WTC11 (cell line): ENCODE measurements at regions not wholly inside any gene's neighbourhood (a gene's known extent, or its start where the extent isn't known, plus 50 kb on each side); places are given as distances from the start of the nearest gene placed in this dataset.

Source experiments
- ATAC-seq: fragments of 200-7000 bp; cut with Tn5 transposase; 2 replicates; pipeline ENCODE4 v1.10.0; 2021; ENCODE audit warnings: mild to moderate bottlenecking, moderate library complexity
- CTCF ChIA-PET: fragments of 300-600 bp; sonication (Branson Sonifier 250); formaldehyde crosslinking; loops from one replicate; lab custom pipeline; 2021; ENCODE audit warnings: antibody characterized with exemption; lab: Charles Lee
- POLR2A ChIA-PET: fragments of 350-600 bp; sonication (Branson Sonifier 250); formaldehyde crosslinking; loops from one replicate; lab custom pipeline; 2021; ENCODE audit warnings: antibody characterized with exemption; lab: Charles Lee
- DNase-seq: peaks from one replicate; pipeline ENCODE4 v3.0.0; 2021; ENCODE audit warnings: low spot score
- H3K27ac Mint-ChIP-seq: 2 replicates; pipeline ENCODE4 v1.8.0; 2021; ENCODE audit warnings: mixed read lengths
- H3K27me3 Mint-ChIP-seq: 2 replicates; pipeline ENCODE4 v1.8.0; 2021; ENCODE audit warnings: low read depth, mild to moderate bottlenecking, moderate library complexity, mixed read lengths
- H3K36me3 Mint-ChIP-seq: 2 replicates; pipeline ENCODE4 v1.8.0; 2021; ENCODE audit warnings: mixed read lengths
- H3K4me1 Mint-ChIP-seq: 2 replicates; pipeline ENCODE4 v1.8.0; 2022; ENCODE audit warnings: mixed read lengths
- H3K4me3 Mint-ChIP-seq: 2 replicates; pipeline ENCODE4 v1.8.0; 2021; ENCODE audit warnings: mild to moderate bottlenecking, moderate library complexity, mixed read lengths
- H3K9me3 Mint-ChIP-seq: 2 replicates; pipeline ENCODE4 v1.8.0; 2021; ENCODE audit warnings: mixed read lengths
- ARID4B ChIP-seq: sonication (generic); formaldehyde crosslinking; IDR thresholded peaks from 2 replicates; pipeline ENCODE4 v1.8.0; 2023; ENCODE audit warnings: missing genetic modification reagents, mild to moderate bottlenecking, borderline replicate concordance
- ATF1 ChIP-seq: sonication (generic); formaldehyde crosslinking; IDR thresholded peaks from 2 replicates; pipeline ENCODE4 v1.8.1; 2023; ENCODE audit warnings: mild to moderate bottlenecking, moderate library complexity, missing genetic modification reagents
- ELF4 ChIP-seq: sonication (generic); formaldehyde crosslinking; IDR thresholded peaks from 2 replicates; pipeline ENCODE4 v1.8.1; 2022; ENCODE audit warnings: low read depth, mild to moderate bottlenecking, moderate library complexity, missing genetic modification reagents
- ETV6 ChIP-seq: sonication (generic); formaldehyde crosslinking; IDR thresholded peaks from 2 replicates; pipeline ENCODE4 v1.8.1; 2022; ENCODE audit warnings: mild to moderate bottlenecking, missing genetic modification reagents
- IRF1 ChIP-seq: sonication (generic); formaldehyde crosslinking; IDR thresholded peaks from 2 replicates; pipeline ENCODE4 v1.8.0; 2023; ENCODE audit warnings: missing genetic modification reagents
- KAT7 ChIP-seq: sonication (generic); formaldehyde crosslinking; IDR thresholded peaks from 2 replicates; pipeline ENCODE4 v1.8.1; 2023; ENCODE audit warnings: missing genetic modification reagents, mild to moderate bottlenecking, borderline replicate concordance
- MAX ChIP-seq: sonication (generic); formaldehyde crosslinking; IDR thresholded peaks from 2 replicates; pipeline ENCODE4 v1.8.0; 2022; ENCODE audit warnings: mild to moderate bottlenecking, missing genetic modification reagents
- MLX ChIP-seq: sonication (generic); formaldehyde crosslinking; IDR thresholded peaks from 2 replicates; pipeline ENCODE4 v1.8.1; 2023; ENCODE audit warnings: mild to moderate bottlenecking, missing genetic modification reagents, moderate library complexity
- MXD4 ChIP-seq: fragments of 250-450 bp; sonication (Bioruptor Pico); IDR thresholded peaks from 2 replicates; pipeline ENCODE4 v1.8.0; 2021; ENCODE audit warnings: mild to moderate bottlenecking, moderate library complexity, borderline replicate concordance
- NFYB ChIP-seq: sonication (generic); formaldehyde crosslinking; conservative IDR thresholded peaks from 2 replicates; pipeline ENCODE4 v1.8.0; 2022; ENCODE audit warnings: low read depth, missing genetic modification reagents
- NR1H2 ChIP-seq: sonication (generic); formaldehyde crosslinking; IDR thresholded peaks from 2 replicates; pipeline ENCODE4 v1.9.0; 2021; ENCODE audit warnings: mild to moderate bottlenecking, moderate library complexity, missing genetic modification reagents
- PRDM15 ChIP-seq: sonication (generic); formaldehyde crosslinking; IDR thresholded peaks from 2 replicates; pipeline ENCODE4 v1.8.0; 2022; ENCODE audit warnings: missing genetic modification reagents
- PREB ChIP-seq: sonication (generic); formaldehyde crosslinking; IDR thresholded peaks from 2 replicates; pipeline ENCODE4 v1.8.1; 2022; ENCODE audit warnings: mild to moderate bottlenecking, missing genetic modification reagents, moderate library complexity, borderline replicate concordance
- SOX15 ChIP-seq: fragments of 250-450 bp; sonication (Bioruptor Pico); IDR thresholded peaks from 2 replicates; pipeline ENCODE4 v1.9.0; 2021; ENCODE audit warnings: mild to moderate bottlenecking
- TCF7 ChIP-seq: sonication (generic); formaldehyde crosslinking; IDR thresholded peaks from 2 replicates; pipeline ENCODE4 v1.8.0; 2022; ENCODE audit warnings: mild to moderate bottlenecking, low read depth, missing genetic modification reagents, moderate library complexity
- TEAD1 ChIP-seq: sonication (generic); formaldehyde crosslinking; IDR thresholded peaks from 2 replicates; pipeline ENCODE4 v1.8.0; 2022; ENCODE audit warnings: mild to moderate bottlenecking, missing genetic modification reagents
- USF1 ChIP-seq: sonication (generic); formaldehyde crosslinking; IDR thresholded peaks from 2 replicates; pipeline ENCODE4 v1.8.0; 2022; ENCODE audit warnings: mild to moderate bottlenecking, missing genetic modification reagents
- ZBTB21 ChIP-seq: sonication (generic); formaldehyde crosslinking; IDR thresholded peaks from 2 replicates; pipeline ENCODE4 v1.8.1; 2023; ENCODE audit warnings: mild to moderate bottlenecking, missing genetic modification reagents, borderline replicate concordance
- ZMAT4 ChIP-seq: fragments of 250-450 bp; sonication (Bioruptor Pico); IDR thresholded peaks from 2 replicates; pipeline ENCODE4 v1.9.0; 2021; ENCODE audit warnings: mild to moderate bottlenecking
- ZNF263 ChIP-seq: sonication (generic); formaldehyde crosslinking; IDR thresholded peaks from 2 replicates; pipeline ENCODE4 v1.8.1; 2022; ENCODE audit warnings: low read depth, mild to moderate bottlenecking, moderate library complexity, missing genetic modification reagents

- H3K27ac Mint-ChIP-seq = no peak overlapping the region
- TF ChIP-seq ARID4B (CRISPR knock-in tag) = no peak
- no peak for TF ChIP-seq MAX
- TF ChIP-seq KAT7 (CRISPR knock-in tag) = no peak
- no peak for TF ChIP-seq NFYB
- no peak for TF ChIP-seq IRF1
- no peak for TF ChIP-seq ZBTB21
- TF ChIP-seq NR1H2 (CRISPR knock-in tag) = no peak
- no peak for TF ChIP-seq MLX (CRISPR knock-in tag)
- TF ChIP-seq, all 79 proteins: peak for 0
- Mint-ChIP-seq H3K4me3 (no peak overlapping the region), H3K36me3 (peaks cover 52% of the 10 kb centered on the region), H3K9me3 (peaks cover 56% of the 10 kb centered on the region), H3K4me1 (no peaks in the 10 kb centered on the region), H3K27me3 (peaks cover 8% of the 10 kb centered on the region)
- ChIA-PET CTCF (no interaction called here), POLR2A (no interaction called here)
- no peak for ATAC-seq
- DNase-seq = no peak
These were observed 117.6 kb upstream of the USP29 start for GRCh38 chr19:57002195-57002601.

GRCh38 chr19:57002710-57003109 is 117.1 kb upstream of the USP29 start:
- POLR2A ChIA-PET = no interaction called here
- DNase-seq (no peak), ATAC-seq (no peak)
- Mint-ChIP-seq H3K4me1 (no peaks in the 10 kb centered on the region), H3K36me3 (peaks cover 55% of the 10 kb centered on the region), H3K27ac (no peak overlapping the region), H3K9me3 (peaks cover 57% of the 10 kb centered on the region), H3K4me3 (no peak overlapping the region), H3K27me3 (peaks cover 8% of the 10 kb centered on the region)
- TF ChIP-seq SOX15 = no peak
- TF ChIP-seq ZNF263 = no peak
- no peak for TF ChIP-seq PREB (CRISPR knock-in tag)
- no peak for TF ChIP-seq NFYB
- no peak for TF ChIP-seq ZMAT4 (CRISPR knock-in tag)
- TF ChIP-seq USF1 (CRISPR knock-in tag) = no peak
- no peak for TF ChIP-seq MLX (CRISPR knock-in tag)
- CTCF ChIA-PET = no interaction called here

GRCh38 chr19:57004418-57004817 is 115.4 kb upstream of the USP29 start:
- ChIA-PET POLR2A (no interaction called here), CTCF (no interaction called here)
- Mint-ChIP-seq H3K9me3 (peaks cover 66% of the 10 kb centered on the region), H3K4me1 (no peaks in the 10 kb centered on the region), H3K36me3 (peaks cover 60% of the 10 kb centered on the region), H3K4me3 (no peak overlapping the region), H3K27me3 (peaks cover 9% of the 10 kb centered on the region), H3K27ac (no peak overlapping the region)
- ATAC-seq (no peak), DNase-seq (no peak)
- no peak for TF ChIP-seq PRDM15 (CRISPR knock-in tag)
- no peak for TF ChIP-seq MXD4 (CRISPR knock-in tag)
- TF ChIP-seq ETV6 = no peak
- no peak for TF ChIP-seq ATF1 (CRISPR knock-in tag)
- no peak for TF ChIP-seq ELF4
- TF ChIP-seq NR1H2 (CRISPR knock-in tag) = no peak
- no peak for TF ChIP-seq TCF7 (CRISPR knock-in tag)
- TF ChIP-seq TEAD1 (CRISPR knock-in tag) = no peak
